NCI-H510A treated with DMSO at 0.1 percent for 48 hours (cell line): ENCODE measurements at regions not wholly inside any gene's neighbourhood (a gene's known extent, or its start where the extent isn't known, plus 50 kb on each side); places are given as distances from the start of the nearest gene placed in this dataset.

Experiments
- DNase-seq: peaks from one replicate; lab custom pipeline; 2025; lab: John Stamatoyannopoulos, UW

DNA sequence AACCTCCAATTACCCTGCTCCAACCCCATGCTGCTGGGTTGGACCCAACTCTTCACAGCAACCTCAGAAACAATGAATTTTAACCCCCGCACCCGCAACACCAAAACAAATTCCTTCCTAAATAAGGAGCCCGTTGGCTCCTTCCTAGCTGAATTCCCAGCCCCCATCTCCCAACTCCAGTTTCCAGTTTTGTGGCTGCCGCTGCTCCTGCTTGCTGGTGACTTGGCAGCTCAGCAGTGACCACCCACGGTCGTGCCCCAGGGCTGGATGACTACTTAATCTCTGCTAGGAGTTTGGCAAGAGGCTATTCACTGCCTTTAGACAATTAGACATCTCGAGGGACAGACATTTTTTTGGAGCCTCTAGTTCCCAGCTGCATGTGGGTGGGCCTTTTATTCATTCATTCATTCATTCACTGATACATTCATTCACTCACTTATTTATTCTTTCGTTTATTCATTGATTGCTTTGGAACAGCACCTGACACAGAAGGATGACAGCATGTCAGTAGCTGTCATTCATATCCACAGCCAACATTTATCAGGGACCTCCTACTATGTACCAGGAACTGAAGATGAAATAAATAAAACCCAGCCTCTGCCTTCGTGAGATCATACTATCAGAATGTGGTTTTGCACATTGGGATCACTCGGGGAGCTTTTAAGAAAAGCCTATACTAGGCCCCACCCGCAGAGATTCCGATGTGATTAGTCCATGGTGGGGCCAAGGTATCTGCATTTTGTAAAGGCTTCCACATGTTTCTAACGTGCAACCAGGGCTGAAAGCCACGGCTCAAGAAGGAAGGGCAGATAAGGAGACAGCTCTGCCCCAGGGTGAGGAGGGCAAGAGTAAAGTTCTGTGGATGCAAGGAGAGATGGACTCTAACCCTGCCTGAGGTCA is 256.5 kb downstream of the SHQ1 start:
- DNase-seq: no peak

DNA sequence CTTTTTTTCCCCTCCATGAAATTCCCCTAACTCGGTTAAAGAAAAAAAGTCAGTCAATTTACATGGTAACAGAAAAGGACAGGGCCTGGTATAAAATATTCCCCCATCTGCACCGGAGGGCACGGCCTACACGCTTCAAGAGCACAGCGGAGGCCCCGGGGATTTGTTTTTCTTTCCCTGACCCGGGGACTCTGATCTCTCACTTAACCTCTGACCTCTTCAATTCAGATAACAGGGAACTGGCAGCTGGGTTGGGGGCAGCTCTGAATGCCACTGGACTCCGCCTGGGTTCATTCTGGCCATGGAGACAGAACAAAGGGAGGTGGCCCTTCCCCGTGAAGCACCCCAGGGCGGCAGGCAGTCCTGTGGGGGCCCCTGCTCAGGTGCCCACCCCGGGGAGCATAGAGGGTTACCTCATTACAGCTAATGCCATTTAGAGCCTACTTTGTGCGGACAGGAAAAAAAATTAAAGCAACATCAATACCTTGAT is 257.5 kb downstream of the SHQ1 start:
- no peak for DNase-seq

DNA sequence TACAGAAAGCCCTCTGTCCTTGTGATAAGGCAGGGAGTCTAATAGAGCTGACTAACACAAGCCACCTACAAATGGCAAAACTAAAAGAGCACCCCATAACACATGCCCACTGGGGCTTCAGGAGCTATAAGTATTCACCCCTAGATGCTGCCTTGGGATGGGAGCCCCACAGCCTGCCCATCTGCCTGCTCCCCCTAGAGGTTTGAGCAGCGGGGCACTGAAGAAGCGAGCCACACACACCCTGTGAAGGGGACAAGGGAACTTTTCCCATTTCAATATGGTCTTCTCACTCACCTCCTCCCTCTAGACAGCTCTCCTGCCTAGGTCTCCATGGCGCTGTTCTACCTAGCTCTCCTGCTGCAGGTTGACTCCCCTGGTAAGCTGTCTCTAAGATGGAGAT is 261.0 kb downstream of the SHQ1 start:
- DNase-seq: no peak

GRCh38 chr3:72586694-72587093 is 261.6 kb downstream of the SHQ1 start:
- no peak for DNase-seq

GRCh38 chr3:72585966-72586365 is 262.3 kb downstream of the SHQ1 start:
- no peak for DNase-seq

- DNase-seq: no peak
Measured at GRCh38 chr3:72584262-72584661, 264.0 kb downstream of the SHQ1 start.

DNA sequence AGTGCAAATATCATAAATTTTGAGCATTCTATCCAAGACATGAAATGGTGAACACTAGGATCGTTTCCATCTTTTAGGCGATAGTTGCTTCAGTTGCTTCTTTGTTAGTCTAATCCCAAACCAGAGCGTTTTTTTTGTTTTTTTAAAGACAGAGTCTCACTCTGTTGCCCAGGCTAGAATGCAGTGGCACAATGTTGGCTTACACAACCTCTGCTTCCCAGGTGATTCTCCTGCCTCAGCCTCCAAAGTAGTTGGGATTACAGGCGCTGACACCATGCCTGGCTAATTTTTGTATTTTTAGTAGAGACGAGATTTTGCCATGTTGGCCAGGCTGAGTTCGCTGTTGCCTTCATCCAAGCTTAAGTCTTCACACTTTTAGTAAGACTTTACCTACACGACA is 265.3 kb downstream of the SHQ1 start:
- no peak for DNase-seq

DNA sequence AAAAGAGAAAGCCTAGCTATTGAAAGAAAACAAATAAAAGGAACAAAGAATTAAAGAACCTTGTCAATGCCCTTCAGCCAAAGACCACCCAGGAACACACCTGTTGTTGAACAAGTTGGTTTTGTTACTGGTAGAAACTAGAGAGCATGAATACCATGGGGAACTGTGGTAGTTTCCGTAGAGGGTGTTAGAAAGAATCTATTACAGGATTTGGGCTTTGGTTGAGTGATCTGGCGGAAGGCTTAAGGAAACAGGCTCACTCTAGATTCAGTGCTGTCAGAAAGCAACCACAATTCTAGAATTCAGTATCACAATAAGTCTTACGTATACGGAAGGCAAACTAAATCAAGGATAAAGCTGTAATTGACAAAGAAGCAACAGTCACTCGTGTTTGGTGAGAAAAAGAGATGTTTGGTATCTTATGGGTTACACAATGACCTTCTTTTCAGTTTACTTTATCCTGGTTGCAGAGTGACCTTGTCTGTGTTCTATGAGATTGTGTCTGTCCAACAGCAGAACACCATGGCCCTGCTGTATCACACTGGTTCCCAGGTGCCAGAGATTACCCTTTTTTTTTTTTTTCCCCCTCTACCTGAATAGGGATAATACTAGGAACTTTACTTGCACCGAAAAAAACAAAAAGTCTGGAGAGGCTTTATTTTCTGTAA is 265.9 kb downstream of the SHQ1 start:
- no peak for DNase-seq

DNA sequence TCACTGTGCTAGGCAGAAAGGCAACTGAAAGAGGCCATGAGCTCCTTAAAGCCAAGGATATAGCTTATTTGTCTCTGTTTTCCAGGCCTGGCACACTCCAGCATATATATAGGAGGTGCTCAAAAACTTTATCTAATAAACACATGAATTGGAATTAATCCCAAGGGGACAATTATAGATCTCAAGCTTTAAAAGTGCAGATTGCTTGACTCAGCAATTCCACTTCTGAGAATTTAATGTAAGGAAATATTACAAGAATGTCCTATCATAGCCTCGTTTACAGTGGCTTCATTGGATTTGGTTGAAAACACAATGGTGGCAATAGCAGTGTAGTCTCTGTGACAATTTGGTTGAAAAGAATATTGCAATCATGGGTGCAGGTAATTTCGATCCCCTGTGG is 267.3 kb downstream of the SHQ1 start:
- DNase-seq: no peak

- no peak for DNase-seq
Measured at GRCh38 chr3:72580246-72580756, 267.9 kb downstream of the SHQ1 start.

GRCh38 chr3:72579581-72580245 is 268.5 kb downstream of the SHQ1 start:
- DNase-seq: no peak

- no peak for DNase-seq
Measured at GRCh38 chr3:72579191-72579580, 269.1 kb downstream of the SHQ1 start.

- DNase-seq: no peak
Measured at GRCh38 chr3:72577190-72577589, 271.1 kb downstream of the SHQ1 start.

GRCh38 chr3:72576563-72576962 is 271.7 kb downstream of the SHQ1 start:
- no peak for DNase-seq

GRCh38 chr3:72574144-72574543 is 274.1 kb downstream of the SHQ1 start:
- no peak for DNase-seq

- DNase-seq: no peak
Measured at GRCh38 chr3:72573051-72573450, 275.2 kb downstream of the SHQ1 start.

- DNase-seq: no peak
Measured at GRCh38 chr3:72572489-72573007, 275.7 kb downstream of the SHQ1 start.

GRCh38 chr3:72571638-72572114 is 276.6 kb downstream of the SHQ1 start:
- DNase-seq: no peak

GRCh38 chr3:72571052-72571451 is 277.2 kb downstream of the SHQ1 start:
- DNase-seq: no peak

DNA sequence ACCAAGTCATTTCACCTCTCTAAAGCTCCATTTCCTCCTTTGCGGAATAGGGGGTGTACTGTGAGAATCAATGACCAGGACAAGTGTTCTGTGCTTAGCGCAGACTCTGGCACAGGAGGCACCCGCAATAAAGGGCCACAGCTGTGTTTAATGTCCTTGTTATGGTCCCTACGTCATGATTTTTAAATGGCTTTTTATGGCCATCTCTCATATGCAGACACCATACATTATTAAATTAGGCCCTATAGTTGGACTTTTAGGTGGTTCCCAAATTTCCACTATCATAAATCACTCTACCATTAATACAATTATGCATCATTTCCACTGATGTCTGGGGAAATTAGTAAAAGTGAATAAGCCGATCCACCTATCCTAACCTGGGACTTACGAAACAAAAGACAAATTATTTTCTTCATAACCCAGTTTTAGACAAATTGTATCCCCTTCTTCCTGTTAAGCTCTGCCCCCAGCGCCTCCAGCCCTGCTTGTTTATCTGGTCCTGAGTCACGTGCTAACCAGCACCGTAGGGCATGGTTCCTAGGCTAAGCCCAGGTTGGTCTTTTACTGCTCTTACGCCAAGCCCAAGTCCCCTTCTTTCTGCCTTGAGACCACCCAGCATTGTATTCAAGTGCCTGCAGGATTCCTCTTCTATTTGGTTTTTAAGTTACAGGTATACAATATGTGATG is 278.3 kb downstream of the SHQ1 start:
- DNase-seq: no peak

DNA sequence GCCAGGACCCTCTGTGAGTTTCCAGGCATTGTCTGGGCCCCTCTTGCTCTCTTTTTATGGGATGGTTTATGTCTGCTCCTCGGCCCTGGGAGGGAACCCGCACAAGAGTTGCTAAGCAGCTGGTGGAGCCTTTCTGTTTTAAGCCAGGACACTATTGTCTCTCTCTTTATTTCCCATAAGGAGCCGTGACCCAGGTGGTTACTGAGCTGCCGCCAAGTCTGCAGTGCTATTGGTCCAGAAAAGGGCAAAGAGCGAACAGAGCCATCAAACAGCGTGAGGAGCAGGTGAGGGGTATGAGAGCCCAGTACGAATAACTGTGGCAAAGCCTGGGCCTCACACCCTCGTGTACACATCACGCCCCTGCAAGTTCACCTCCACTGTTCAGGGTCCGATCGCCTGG is 280.2 kb downstream of the SHQ1 start:
- DNase-seq: no peak

GRCh38 chr3:72567474-72567873 is 280.8 kb downstream of the SHQ1 start:
- no peak for DNase-seq
